K562 (cell line): ENCODE measurements at regions not wholly inside any gene's neighbourhood (a gene's known extent, or its start where the extent isn't known, plus 50 kb on each side); places are given as distances from the start of the nearest gene placed in this dataset.

Experiments used
- AFF1 ChIP-seq, 2 experiments: fragments of 450-650 bp; IDR thresholded peaks; 2 replicates each; pipeline ENCODE4 v1.6.1; 2018; ENCODE audit warnings: mild to moderate bottlenecking in 2 of 2, low read depth in 1 of 2; ENCODE audit not compliant: partially characterized antibody in 2 of 2
- BCOR ChIP-seq: fragments of 450-650 bp; IDR thresholded peaks from 2 replicates; pipeline ENCODE4 v1.6.1; 2016
- CBX8 ChIP-seq: fragments of 200-600 bp; sonication (generic); IDR thresholded peaks from 2 replicates; pipeline ENCODE4 v1.6.1; 2012; ENCODE audit warnings: borderline replicate concordance, mixed run types, low read depth, mild to moderate bottlenecking, moderate library complexity, mixed read lengths, low read length, control low read depth, inconsistent platforms; ENCODE audit not compliant: poor library complexity, severe bottlenecking; ENCODE audit errors: extremely low read depth
- CHD2 ChIP-seq: IDR thresholded peaks from 2 replicates; pipeline ENCODE4 v1.6.1; 2011; ENCODE audit warnings: low read depth, low read length
- GTF2A2 ChIP-seq: IDR thresholded peaks from 2 replicates; pipeline ENCODE4 v1.6.1; 2016; ENCODE audit warnings: mild to moderate bottlenecking, missing genetic modification characterization, missing compliant biosample characterization
- IRF9 ChIP-seq: fragments of 450-650 bp; IDR thresholded peaks from 2 replicates; pipeline ENCODE4 v1.6.1; 2016; ENCODE audit warnings: missing biosample characterization, missing genetic modification characterization
- L3MBTL2 ChIP-seq: fragments of 450-650 bp; IDR thresholded peaks from 2 replicates; pipeline ENCODE4 v1.6.1; 2016; ENCODE audit warnings: mild to moderate bottlenecking, moderate library complexity
- LEF1 ChIP-seq: fragments of 450-650 bp; IDR thresholded peaks from 2 replicates; pipeline ENCODE4 v1.6.1; 2016; ENCODE audit warnings: mild to moderate bottlenecking
- NFIC ChIP-seq: fragments of 450-650 bp; IDR thresholded peaks from 2 replicates; pipeline ENCODE4 v1.6.1; 2017; ENCODE audit warnings: mild to moderate bottlenecking, inconsistent platforms
- PML ChIP-seq: IDR thresholded peaks from 2 replicates; pipeline ENCODE4 v1.6.1; 2012; ENCODE audit warnings: low read length, inconsistent platforms
- PYGO2 ChIP-seq: fragments of 450-650 bp; IDR thresholded peaks from 2 replicates; pipeline ENCODE4 v1.6.1; 2016; ENCODE audit warnings: mild to moderate bottlenecking, missing genetic modification characterization, moderate library complexity, missing compliant biosample characterization
- SAP30 ChIP-seq: fragments of 200-600 bp; sonication (generic); IDR thresholded peaks from 2 replicates; pipeline ENCODE4 v1.6.1; 2012; ENCODE audit warnings: borderline replicate concordance, low read depth, mild to moderate bottlenecking, moderate library complexity, low read length, control low read depth, inconsistent platforms; ENCODE audit not compliant: insufficient read depth, poor library complexity, severe bottlenecking
- SNAPC5 ChIP-seq: fragments of 250-450 bp; sonication (Bioruptor Pico); IDR thresholded peaks from 2 replicates; pipeline ENCODE4 v1.8.0; 2021; ENCODE audit warnings: moderate library complexity, mild to moderate bottlenecking, inconsistent platforms
- ZHX1 ChIP-seq: fragments of 150-350 bp; conservative IDR thresholded peaks from 2 replicates; pipeline ENCODE4 v1.6.1; 2014; ENCODE audit warnings: low read length
- ZNF518B ChIP-seq: fragments of 250-450 bp; sonication (Bioruptor Pico); IDR thresholded peaks from 2 replicates; pipeline ENCODE4 v1.5.0; 2021; ENCODE audit warnings: mild to moderate bottlenecking, moderate library complexity

GRCh38 chr20:53677447-53678314, 84.0 kb upstream of the ZNF217 start (continued):
- no peak for TF ChIP-seq CBX8
- TF ChIP-seq ZNF518B (CRISPR knock-in tag) = no peak
- peak; percentile 63 to 64 for TF ChIP-seq AFF1 (IDR thresholded peaks at IDR 0.05; ENCODE audit: low read depth in 1 of 2, partially characterized antibody in 2 of 2)
- peak; percentile 67 for TF ChIP-seq BCOR
- peak; percentile 98 for TF ChIP-seq LEF1
- TF ChIP-seq IRF9 = peak; percentile 44; the same call in 1 of the 2 replicates
- TF ChIP-seq PML = no peak
- TF ChIP-seq GTF2A2 (tag) = no peak
- TF ChIP-seq SAP30 = no peak
- TF ChIP-seq L3MBTL2 = peak; percentile 56; the same call in 1 of the 2 replicates
- 0 out of 2 replicates have a peak, but pooled peaks have one; percentile 11 for TF ChIP-seq NFIC
- peak; percentile 47; the same call in 1 of the 2 replicates for TF ChIP-seq CHD2
- TF ChIP-seq SNAPC5 (CRISPR knock-in tag) = no peak
- no peak for TF ChIP-seq ZHX1
- 0 out of 2 replicates have a peak, but pooled peaks have one; percentile 7 for TF ChIP-seq PYGO2
